Adrenal gland (tissue), 9 donors: ENCODE measurements at regions not wholly inside any gene's neighbourhood (a gene's known extent, or its start where the extent isn't known, plus 50 kb on each side); places are given as distances from the start of the nearest gene placed in this dataset.
"Not testable (repeated sequence)": the region's sequence is repeated elsewhere in the genome, so short reads cannot be mapped to it uniquely, and the experiment has no call there.

Experiments used
- DNase-seq, 7 donors: peaks; one replicate each; pipeline ENCODE4 v3.0.0-alpha.2; 2019 to 2020
- H3K27ac ChIP-seq, 5 donors: fragments of 200-600 bp; sonication (generic) in 4 of 5; 1 replicate in 3 of 5; 2 replicates in 2 of 5; pipeline versions ENCODE4 v1.5.1 to v1.8.0; 2016 to 2020; ENCODE audit warnings: mild to moderate bottlenecking in 1 of 5
- H3K27me3 ChIP-seq: fragments of 200-600 bp; 2 replicates; pipeline ENCODE4 v1.8.0; 2021
- H3K36me3 ChIP-seq, 2 donors: fragments of 200-600 bp; replicated peaks in 1 of 2; 1 replicate in 1 of 2; 2 replicates in 1 of 2; pipeline versions ENCODE4 v1.5.1 to v1.8.0; 2018 to 2022
- H3K4me1 ChIP-seq, 2 donors: fragments of 200-600 bp; replicated peaks in 1 of 2; 1 replicate in 1 of 2; 2 replicates in 1 of 2; pipeline versions ENCODE4 v1.5.1 to v1.8.0; 2018 to 2021
- H3K4me3 ChIP-seq, 4 donors: fragments of 200-600 bp; sonication (generic) in 3 of 4; one replicate each; pipeline ENCODE4 v1.5.1; 2016 to 2018
- H3K9me3 ChIP-seq, 3 donors: fragments of 200-600 bp; sonication (generic) in 1 of 3; replicated peaks in 1 of 3; 1 replicate in 2 of 3; 2 replicates in 1 of 3; pipeline versions ENCODE4 v1.5.1 to v1.8.0; 2016 to 2021
- CTCF ChIP-seq, 6 experiments: fragments of 450-650 bp in 4 of 6; fragments of 200-600 bp in 2 of 6; sonication (generic) in 1 of 6; IDR thresholded peaks; 1 replicate in 5 of 6; 2 replicates in 1 of 6; pipeline versions ENCODE4 v1.5.1 to v1.8.0; 2016 to 2021; ENCODE audit warnings: antibody characterized with exemption in 6 of 6, mild to moderate bottlenecking in 2 of 6, moderate library complexity in 1 of 6
- POLR2A ChIP-seq, 2 donors: fragments of 450-650 bp; IDR thresholded peaks; one replicate each; pipeline ENCODE4 v1.6.1; 2017; ENCODE audit warnings: antibody characterized with exemption in 2 of 2, mild to moderate bottlenecking in 2 of 2, moderate library complexity in 1 of 2
- WGBS, 4 donors: extraction: QIAGEN DNeasy Blood & Tissue Kit in 2 of 4; methylation state at CpG; one replicate each; pipeline versions ENCODE4 v1.1.5 to v1.1.7; 2013 to 2017; 5-methylcytosine and 5-hydroxymethylcytosine counted together
- intact Hi-C, 2 donors: fragments of 100-400 bp; cut with DNase I; formaldehyde crosslinking; loops; one replicate each; pipeline versions ENCODE4 v1.14.1 to v1.15.0; 2022 to 2023
- small RNA-seq, 2 donors: library from RNA; depleted of rRNA; stranded (forward); fragments of <200 nt; gene quantifications; one replicate each; pipeline ENCODE3, GENCODE V24; 2016
- donor health status: healthy with polysubstance abuse.
- donor health status: Bipolar disorder and iron deficiency.
- donor health status: DM: yes; HTN: yes; CAD: no.
- donor health status: DM: no; HTN: no; CAD: no.
- donor health status: DM: no; HTN: no; CAD: no.

GRCh38 chr2:185674232-185674631 is 64.4 kb upstream of the FSIP2 start:
- no peak for DNase-seq
- Histone ChIP-seq H3K27me3 (no peaks in the 10 kb centered on the region), H3K4me3 (no peak overlapping the region), H3K4me1 (no peaks in the 10 kb centered on the region), H3K27ac (no peak overlapping the region), H3K36me3 (no peaks in the 10 kb centered on the region), H3K9me3 (no peaks in the 10 kb centered on the region)
- intact Hi-C loops, result no loop called here
- TF ChIP-seq POLR2A (IDR thresholded peaks at IDR 0.05) (no peak), CTCF (IDR thresholded peaks at IDR 0.05) (no peak)
- WGBS, 4 donors, result 58 to 78% (median 71%) methylated on average over 1 of the region's 1 CpG

- Histone ChIP-seq H3K4me3 (no peak overlapping the region), H3K9me3 (no peaks in the 10 kb centered on the region), H3K36me3 (no peaks in the 10 kb centered on the region), H3K4me1 (no peaks in the 10 kb centered on the region), H3K27me3 (no peaks in the 10 kb centered on the region), H3K27ac (no peak overlapping the region)
- no peak for DNase-seq
- TF ChIP-seq POLR2A (IDR thresholded peaks at IDR 0.05) (no peak), CTCF (IDR thresholded peaks at IDR 0.05) (no peak)
- 67 to 92% (median 80%) methylated on average over 2 of the region's 2 CpGs for WGBS, 4 donors
- intact Hi-C loops, result no loop called here
Observed at GRCh38 chr2:185676316-185676715, 62.3 kb upstream of the FSIP2 start.

- H3K9me3 ChIP-seq, DNase-seq, H3K27me3 ChIP-seq, intact Hi-C loops, H3K36me3 ChIP-seq, H3K4me3 ChIP-seq, H3K27ac ChIP-seq, H3K4me1 ChIP-seq: not testable (repeated sequence)
- WGBS, 4 donors, result 68 to 83% (median 72%) methylated on average over 3 of the region's 3 CpGs
Observed at GRCh38 chr2:185687001-185687400, 51.6 kb upstream of the FSIP2 start.

GRCh38 chr2:185687967-185688366 is 50.6 kb upstream of the FSIP2 start:
- intact Hi-C loops, result no loop called here
- Histone ChIP-seq H3K36me3 (no peaks in the 10 kb centered on the region), H3K4me3 (no peak overlapping the region), H3K27ac (no peak overlapping the region), H3K9me3 (no peaks in the 10 kb centered on the region), H3K4me1 (no peaks in the 10 kb centered on the region), H3K27me3 (no peaks in the 10 kb centered on the region)
- DNase-seq, result no peak
- WGBS, 4 donors, result 89 to 95% (median 92%) methylated on average over 6 to 7 of the region's 7 CpGs
- no peak for TF ChIP-seq POLR2A (IDR thresholded peaks at IDR 0.05)
- no peak for TF ChIP-seq CTCF (IDR thresholded peaks at IDR 0.05)

Small RNA genes lying in the stretch of these regions (small RNA-seq; reads per million reads assigned to genes)
- 0 reads per million in 2 donors for gene RF00096
